NOMO-1 treated with dmso at 0.1 percent for 144 hours (cell line): ENCODE measurements at regions not wholly inside any gene's neighbourhood (a gene's known extent, or its start where the extent isn't known, plus 50 kb on each side); places are given as distances from the start of the nearest gene placed in this dataset.

ENCODE experiments used
- DNase-seq: peaks from one replicate; lab custom pipeline; 2025; ENCODE audit not compliant: unreplicated experiment; lab: John Stamatoyannopoulos, UW

DNA sequence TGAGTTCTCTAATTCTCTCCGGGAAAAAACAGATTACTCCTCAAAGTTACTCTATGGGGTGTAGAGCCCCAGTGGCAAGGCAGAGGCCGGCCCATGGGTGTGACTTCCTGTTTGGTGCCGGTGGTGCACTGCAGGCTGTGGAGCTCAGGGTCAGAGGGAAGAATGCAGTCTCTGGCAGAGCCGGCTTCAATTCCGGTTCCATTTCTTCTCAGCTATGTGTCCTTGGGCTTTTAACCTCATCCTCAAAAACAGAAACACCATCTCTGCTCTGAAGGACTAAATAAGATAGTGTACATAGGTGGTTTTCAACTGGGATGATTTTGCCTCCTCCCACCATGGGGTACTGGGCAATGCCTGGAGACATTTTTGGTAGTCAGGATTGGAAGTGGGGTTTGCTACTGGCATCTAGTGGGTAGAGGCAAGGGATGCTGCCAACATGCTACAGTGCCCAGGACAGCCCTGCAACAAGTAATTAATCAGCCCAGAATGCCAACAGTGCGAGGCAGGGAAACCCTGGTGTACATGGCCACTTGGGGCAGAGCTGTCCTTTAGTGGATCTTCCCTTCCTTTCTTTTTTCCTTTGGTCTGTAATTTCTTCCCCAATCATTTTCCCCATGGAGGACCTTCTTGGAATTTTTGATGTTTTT, 81.2 kb downstream of the INSIG2 start:
- DNase-seq = peak; percentile 56

DNA sequence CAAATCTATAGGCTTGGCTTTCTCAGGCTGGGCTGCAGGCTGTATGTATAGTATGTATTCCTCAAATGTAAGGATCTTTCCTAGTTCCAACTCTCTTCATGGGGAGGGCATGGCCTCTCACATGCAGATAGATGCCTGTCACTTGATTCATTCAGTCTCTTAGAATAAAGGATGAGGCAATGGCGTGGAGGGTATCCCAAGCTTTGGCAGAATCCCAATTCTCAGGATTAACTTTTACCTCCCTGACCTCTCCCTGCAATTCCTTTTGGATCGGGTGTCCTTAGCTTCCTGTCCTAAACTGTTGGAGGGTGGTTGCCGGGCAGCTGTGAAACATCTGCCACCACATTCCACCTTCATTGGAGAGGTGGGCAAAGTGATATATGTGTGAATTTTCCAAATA, 80.3 kb downstream of the INSIG2 start:
- DNase-seq = no peak

DNA sequence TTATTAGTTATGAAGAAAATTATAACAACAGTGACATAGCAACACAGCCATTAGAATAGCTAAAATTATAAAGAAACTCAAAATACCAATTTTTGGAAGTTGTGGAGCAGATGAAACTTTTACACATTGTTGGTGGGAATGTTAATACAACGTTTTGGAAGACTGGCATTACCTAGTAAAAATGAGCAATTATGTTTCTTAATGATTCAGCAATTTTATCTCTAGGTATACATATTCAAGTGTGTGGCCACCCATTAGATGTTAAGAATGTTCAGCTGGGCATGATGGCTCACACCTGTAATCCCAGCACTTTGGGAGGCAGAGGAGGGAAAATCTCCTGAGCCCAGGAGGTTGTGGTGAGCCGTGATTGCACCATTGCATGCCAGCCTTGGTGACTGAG, 78.8 kb downstream of the INSIG2 start:
- no peak for DNase-seq

DNA sequence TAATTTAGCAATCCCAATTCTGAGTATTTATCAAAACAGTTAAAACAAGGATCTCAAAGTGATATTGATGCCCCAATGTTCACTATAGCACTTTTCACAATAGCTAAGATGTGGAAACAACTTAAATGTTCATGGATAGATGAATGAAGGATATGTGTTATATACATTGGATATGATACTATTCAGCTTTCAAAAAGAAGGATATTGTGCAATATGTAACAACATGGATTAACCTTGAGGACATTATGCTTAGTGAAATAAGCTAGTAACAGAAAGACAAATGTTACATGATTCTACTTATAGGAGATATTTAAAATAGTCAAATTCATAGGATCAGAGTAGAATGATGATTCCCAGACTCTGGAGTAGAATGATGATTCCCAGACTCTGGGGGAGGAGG, 78.0 kb downstream of the INSIG2 start:
- DNase-seq = no peak

DNA sequence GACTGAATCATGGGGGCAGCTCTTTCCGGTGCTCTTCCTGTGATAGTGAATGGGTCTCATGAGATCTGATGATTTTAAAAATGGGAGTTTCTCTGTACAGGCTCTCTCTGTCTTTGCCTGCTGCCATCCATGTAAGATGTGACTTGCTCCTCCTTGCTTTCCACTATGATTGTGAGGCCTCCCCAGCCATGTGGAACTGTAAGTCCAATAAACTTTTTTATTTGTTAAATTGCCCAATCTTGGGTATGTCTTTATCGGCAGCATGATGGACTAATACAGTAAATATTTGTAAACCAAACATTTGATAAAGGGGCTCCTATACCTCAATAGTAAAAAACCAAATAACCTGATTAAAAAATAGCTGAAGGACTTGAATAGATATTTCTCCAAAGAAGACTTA, 77.3 kb downstream of the INSIG2 start:
- no peak for DNase-seq
